H1 (cell line): ENCODE measurements at regions not wholly inside any gene's neighbourhood (a gene's known extent, or its start where the extent isn't known, plus 50 kb on each side); places are given as distances from the start of the nearest gene placed in this dataset.

ENCODE experiments used
- CTCF ChIA-PET: fragments of 300-600 bp; sonication (Branson Sonifier 250); formaldehyde crosslinking; loops from one replicate; lab custom pipeline; 2021; ENCODE audit not compliant: partially characterized antibody; lab: Charles Lee
- POLR2A ChIA-PET: fragments of 300-600 bp; sonication (Branson Sonifier 250); formaldehyde crosslinking; loops from one replicate; lab custom pipeline; 2021; ENCODE audit warnings: inconsistent platforms; ENCODE audit not compliant: partially characterized antibody; lab: Charles Lee
- DNase-seq, 2 experiments: peaks; one replicate each; pipeline versions ENCODE4 v3.0.0 to v3.0.0-alpha.2; 2010 to 2022; ENCODE audit warnings: low spot score in 2 of 2, low read depth in 1 of 2, mixed read lengths in 1 of 2
- FAIRE-seq: peaks from 2 replicates; lab custom pipeline; 2011; peaks lifted over from hg19 to GRCh38; lab: Jason Lieb, UNC
- H2AFZ ChIP-seq: 2 replicates; pipeline ENCODE4 v1.8.1; 2012; ENCODE audit warnings: low read length, inconsistent platforms
- H2AK5ac ChIP-seq: 2 replicates; pipeline ENCODE4 v1.6.1; 2013; ENCODE audit warnings: low read depth, low read length
- H2BK120ac ChIP-seq: replicated peaks from 2 replicates; pipeline ENCODE3; 2013; ENCODE audit warnings: low read depth, low read length, inconsistent platforms
- H2BK12ac ChIP-seq: 2 replicates; pipeline ENCODE4 v1.6.1; 2013; ENCODE audit warnings: low read depth, low read length
- H2BK15ac ChIP-seq: 2 replicates; pipeline ENCODE4 v1.6.1; 2013; ENCODE audit warnings: low read length
- H2BK20ac ChIP-seq: 2 replicates; pipeline ENCODE4 v1.6.1; 2013; ENCODE audit warnings: low read length
- H2BK5ac ChIP-seq: 2 replicates; pipeline ENCODE4 v1.6.1; 2013; ENCODE audit warnings: low read depth, low read length
- H3K14ac ChIP-seq: 2 replicates; pipeline ENCODE4 v1.6.1; 2013; ENCODE audit warnings: inconsistent platforms; ENCODE audit not compliant: insufficient read length
- H3K18ac ChIP-seq: 2 replicates; pipeline ENCODE4 v1.6.1; 2013; ENCODE audit warnings: low read length; ENCODE audit errors: extremely low read depth
- H3K23ac ChIP-seq: 2 replicates; pipeline ENCODE4 v1.6.1; 2013; ENCODE audit warnings: inconsistent platforms; ENCODE audit not compliant: insufficient read length
- H3K23me2 ChIP-seq: 2 replicates; pipeline ENCODE4 v1.6.1; 2013; ENCODE audit warnings: low read depth, low read length
- H3K27ac ChIP-seq: 2 replicates; pipeline ENCODE4 v1.6.1; 2011; ENCODE audit warnings: low read depth, low read length, inconsistent platforms
- H3K27me3 ChIP-seq, 4 experiments: replicated peaks in 1 of 4; 1 replicate in 1 of 4; 2 replicates in 3 of 4; pipeline versions ENCODE4 v1.6.1 to v1.8.1; 2011 to 2013; ENCODE audit warnings: low read length in 3 of 4, mild to moderate bottlenecking in 3 of 4, inconsistent platforms in 2 of 4, mixed read lengths in 2 of 4, moderate library complexity in 1 of 4; ENCODE audit not compliant: control insufficient read depth in 3 of 4, insufficient read depth in 3 of 4; ENCODE audit errors: extremely low read depth in 1 of 4
- H3K36me3 ChIP-seq, 4 experiments: 2 replicates each; pipeline versions ENCODE4 v1.6.1 to v1.8.1; 2011 to 2013; ENCODE audit warnings: mild to moderate bottlenecking in 4 of 4, low read length in 3 of 4, moderate library complexity in 2 of 4, control low read depth in 1 of 4, inconsistent platforms in 1 of 4; ENCODE audit not compliant: insufficient read depth in 4 of 4, control insufficient read depth in 2 of 4
- H3K4ac ChIP-seq: replicated peaks from 2 replicates; pipeline ENCODE3; 2013; ENCODE audit warnings: low read length, low read depth, mixed read lengths, inconsistent platforms; ENCODE audit not compliant: insufficient read length
- H3K4me1 ChIP-seq, 4 experiments: replicated peaks in 1 of 4; 1 replicate in 1 of 4; 2 replicates in 3 of 4; pipeline versions ENCODE4 v1.6.1 to v1.8.1; 2011 to 2013; ENCODE audit warnings: low read length in 3 of 4, inconsistent platforms in 2 of 4, mixed read lengths in 1 of 4; ENCODE audit not compliant: insufficient read depth in 4 of 4, control insufficient read depth in 3 of 4
- H3K4me2 ChIP-seq, 2 experiments: 2 replicates each; pipeline versions ENCODE4 v1.6.1 to v1.8.1; 2011 to 2013; ENCODE audit warnings: low read depth in 2 of 2, low read length in 2 of 2, control low read depth in 1 of 2, inconsistent platforms in 1 of 2, mild to moderate bottlenecking in 1 of 2; ENCODE audit not compliant: insufficient read depth in 1 of 2
- H3K4me3 ChIP-seq, 4 experiments: fragments of 200-600, 300-600 bp in 1 of 4; sonication (generic), shearing (Covaris generic), sonication (Bioruptor Twin) in 1 of 4; 2 replicates each; pipeline versions ENCODE4 v1.5.1 to v1.8.1; 2011 to 2016; ENCODE audit warnings: low read length in 4 of 4, low read depth in 3 of 4, control low read depth in 2 of 4, inconsistent platforms in 2 of 4, mild to moderate bottlenecking in 2 of 4, mixed read lengths in 1 of 4, moderate library complexity in 1 of 4; ENCODE audit not compliant: insufficient read depth in 2 of 4; ENCODE audit errors: extremely low read depth in 1 of 4
- H3K56ac ChIP-seq: replicated peaks from 2 replicates; pipeline ENCODE3; 2013; ENCODE audit warnings: low read depth, mild to moderate bottlenecking, mixed read lengths, low read length, inconsistent platforms; ENCODE audit not compliant: insufficient read length
- H3K79me1 ChIP-seq: 2 replicates; pipeline ENCODE4 v1.6.1; 2013; ENCODE audit warnings: low read depth, low read length, control low read depth
- H3K79me2 ChIP-seq, 2 experiments: 2 replicates each; pipeline versions ENCODE4 v1.6.1 to v1.8.1; 2012 to 2013; ENCODE audit warnings: low read length in 2 of 2, mild to moderate bottlenecking in 2 of 2, inconsistent platforms in 1 of 2; ENCODE audit not compliant: insufficient read depth in 2 of 2, control insufficient read depth in 1 of 2
- H3K9ac ChIP-seq, 4 experiments: replicated peaks in 1 of 4; 1 replicate in 1 of 4; 2 replicates in 3 of 4; pipeline versions ENCODE4 v1.6.1 to v1.8.1; 2011 to 2013; ENCODE audit warnings: low read depth in 3 of 4, low read length in 3 of 4, control low read depth in 2 of 4, mild to moderate bottlenecking in 2 of 4, moderate library complexity in 2 of 4, inconsistent platforms in 1 of 4; ENCODE audit errors: extremely low read depth in 1 of 4
- H3K9me3 ChIP-seq, 2 experiments: 2 replicates each; pipeline versions ENCODE4 v1.6.1 to v1.8.1; 2012 to 2013; ENCODE audit warnings: mild to moderate bottlenecking in 2 of 2, moderate library complexity in 2 of 2, control low read depth in 1 of 2, inconsistent platforms in 1 of 2, low read depth in 1 of 2, low read length in 1 of 2, mixed read lengths in 1 of 2; ENCODE audit not compliant: insufficient read depth in 2 of 2
- H4K20me1 ChIP-seq, 2 experiments: replicated peaks in 1 of 2; 2 replicates each; pipeline versions ENCODE3 to v1.8.1; 2011 to 2013; ENCODE audit warnings: inconsistent platforms in 2 of 2, low read length in 2 of 2, mild to moderate bottlenecking in 1 of 2; ENCODE audit not compliant: insufficient read depth in 2 of 2, control insufficient read depth in 1 of 2
- H4K5ac ChIP-seq: 2 replicates; pipeline ENCODE4 v1.6.1; 2013; ENCODE audit warnings: low read length, low read depth, mixed read lengths, inconsistent platforms; ENCODE audit not compliant: insufficient read length
- H4K8ac ChIP-seq: 2 replicates; pipeline ENCODE4 v1.8.0; 2013; ENCODE audit warnings: mild to moderate bottlenecking, moderate library complexity, low read length, inconsistent platforms; ENCODE audit not compliant: insufficient read depth; ENCODE audit errors: extremely low read depth
- H4K91ac ChIP-seq: replicated peaks from 2 replicates; pipeline ENCODE3; 2013; ENCODE audit warnings: low read length, mixed read lengths, inconsistent platforms; ENCODE audit not compliant: insufficient read length
- BRCA1 ChIP-seq: IDR thresholded peaks from 2 replicates; pipeline ENCODE4 v1.6.1; 2012; ENCODE audit warnings: low read depth, low read length, improper control_type of control experiment
- CBX8 ChIP-seq: fragments of 300-800, 300-1000 bp; sonication (generic); IDR thresholded peaks from 2 replicates; pipeline ENCODE4 v1.7.1; 2016; ENCODE audit warnings: low read depth, low read length, borderline replicate concordance
- CHD1 ChIP-seq: IDR thresholded peaks from 2 replicates; pipeline ENCODE4 v1.6.1; 2012; ENCODE audit warnings: low read depth, low read length, improper control_type of control experiment
- GABPA ChIP-seq: IDR thresholded peaks from 2 replicates; pipeline ENCODE4 v1.6.1; 2011; ENCODE audit warnings: mild to moderate bottlenecking, low read length, moderate library complexity, borderline replicate concordance; ENCODE audit not compliant: insufficient read depth
- GTF2F1 ChIP-seq: IDR thresholded peaks from 2 replicates; pipeline ENCODE4 v1.6.1; 2012; ENCODE audit warnings: low read depth, low read length, improper control_type of control experiment, borderline replicate concordance
- JUND ChIP-seq: IDR thresholded peaks from 2 replicates; pipeline ENCODE4 v1.6.1; 2011; ENCODE audit warnings: mild to moderate bottlenecking, improper control_type of control experiment, low read length
- KDM4A ChIP-seq: IDR thresholded peaks from one replicate; pipeline ENCODE4 v1.7.1; 2012; ENCODE audit warnings: low read depth, mild to moderate bottlenecking, moderate library complexity, low read length, inconsistent platforms; ENCODE audit not compliant: severe bottlenecking
- MAFK ChIP-seq: IDR thresholded peaks from 2 replicates; pipeline ENCODE4 v1.6.1; 2012; ENCODE audit warnings: low read depth, mild to moderate bottlenecking, improper control_type of control experiment, low read length
- MAX ChIP-seq: IDR thresholded peaks from 2 replicates; pipeline ENCODE4 v1.6.1; 2012; ENCODE audit warnings: inconsistent platforms
- NANOG ChIP-seq: IDR thresholded peaks from 2 replicates; pipeline ENCODE4 v1.6.1; 2011; ENCODE audit warnings: low read length, low read depth, mild to moderate bottlenecking, inconsistent platforms; ENCODE audit not compliant: insufficient read depth, poor library complexity, severe bottlenecking
- POLR2AphosphoS5 ChIP-seq: IDR thresholded peaks from 2 replicates; pipeline ENCODE4 v1.6.1; 2011; ENCODE audit warnings: low read depth, low read length
- SAP30 ChIP-seq: fragments of 300-600 bp; sonication (generic); IDR thresholded peaks from 2 replicates; pipeline ENCODE4 v1.7.1; 2012; ENCODE audit warnings: low read length, moderate library complexity, mild to moderate bottlenecking, inconsistent platforms; ENCODE audit not compliant: insufficient read depth, insufficient replicate concordance
- SIRT6 ChIP-seq: IDR thresholded peaks from one replicate; pipeline ENCODE4 v1.7.1; 2012; ENCODE audit warnings: low read length, inconsistent platforms
- TEAD4 ChIP-seq: IDR thresholded peaks from 2 replicates; pipeline ENCODE4 v1.6.1; 2012; ENCODE audit warnings: low read depth, low read length, inconsistent platforms, mixed read lengths
- YY1 ChIP-seq: IDR thresholded peaks from 2 replicates; pipeline ENCODE4 v1.6.1; 2011; ENCODE audit warnings: low read depth, mild to moderate bottlenecking, low read length
- WGBS, 2 experiments: shearing (Covaris generic) in 1 of 2; methylation state at CpG; one replicate each; pipeline versions ENCODE4 v1.1.6 to v1.1.7; 2013 to 2015; ENCODE audit warnings: low lambda C conversion rate in 2 of 2, mixed read lengths in 2 of 2, inconsistent platforms in 1 of 2, low coverage in 1 of 2, missing lambda C conversion rate in 1 of 2; ENCODE audit not compliant: insufficient replicate concordance in 2 of 2, insufficient coverage in 1 of 2, insufficient read length in 1 of 2; ENCODE audit errors: extremely low coverage in 1 of 2, missing lambda C conversion rate in 1 of 2; 5-methylcytosine and 5-hydroxymethylcytosine counted together

- H3K4me3 ChIP-seq: no peak overlapping the region
- POLR2A ChIA-PET: no interaction called here
- 85% methylated on average over 2 of the region's 2 CpGs; no CpG with 5 or more reads in 1 of the 2 experiments for WGBS, 2 experiments
- TF ChIP-seq GTF2F1 (no peak), POLR2AphosphoS5 (no peak), NANOG (no peak), SIRT6 (no peak), BRCA1 (no peak), MAFK (no peak), TEAD4 (no peak), KDM4A (no peak), MAX (no peak), SAP30 (no peak), GABPA (no peak), CHD1 (no peak), JUND (no peak), YY1 (no peak), CBX8 (no peak)
Observed at GRCh38 chr2:52181080-52181479, 1149.1 kb upstream of the NRXN1 start.

More at GRCh38 chr2:52181080-52181479, 1149.1 kb upstream of the NRXN1 start:
- H3K4me2 ChIP-seq: no peak overlapping the region
- no peak overlapping the region for H3K9ac ChIP-seq
- H2BK5ac ChIP-seq: no peak overlapping the region
- no peak overlapping the region for H3K23ac ChIP-seq
- H2AK5ac ChIP-seq: no peak overlapping the region
- no peak overlapping the region for H3K27ac ChIP-seq
- no peak overlapping the region for H2BK12ac ChIP-seq
- H4K91ac ChIP-seq: no peak overlapping the region
- H4K8ac ChIP-seq: no peak overlapping the region
- H4K5ac ChIP-seq: no peak overlapping the region
- H3K27me3 ChIP-seq: no peaks in the 10 kb centered on the region
- H4K20me1 ChIP-seq: no peaks in the 10 kb centered on the region
- no peak overlapping the region for H2BK120ac ChIP-seq
- no peak overlapping the region for H2AFZ ChIP-seq
- no peak overlapping the region for H2BK15ac ChIP-seq
- FAIRE-seq (no peak), DNase-seq (no peak)
- no peaks in the 10 kb centered on the region for H3K79me1 ChIP-seq
- H3K14ac ChIP-seq: no peak overlapping the region
- no peak overlapping the region for H3K4ac ChIP-seq
- H3K79me2 ChIP-seq: no peaks in the 10 kb centered on the region
- no peak overlapping the region for H3K56ac ChIP-seq
- peaks cover 0 to 17% of the 10 kb centered on the region in 2 experiments; a peak in 1 of 4 replicates for H3K9me3 ChIP-seq
- no peak overlapping the region for H3K18ac ChIP-seq
- no peaks in the 10 kb centered on the region for H3K4me1 ChIP-seq
- no peak overlapping the region for H2BK20ac ChIP-seq
- peaks cover 0 to 4% (median 0%) of the 10 kb centered on the region in 4 experiments; a peak in 1 of 8 replicates for H3K36me3 ChIP-seq
- CTCF ChIA-PET: interaction anchor here (1.1 kb wide), 1 partner anchor 9 kb away, joined by 5 read pairs; no protein-coding TSS in a partner anchor
- H3K23me2 ChIP-seq: no peaks in the 10 kb centered on the region
